Coronary artery (tissue), 2 donors: ENCODE measurements at regions not wholly inside any gene's neighbourhood (a gene's known extent, or its start where the extent isn't known, plus 50 kb on each side); places are given as distances from the start of the nearest gene placed in this dataset.
"Not testable (repeated sequence)": the region's sequence is repeated elsewhere in the genome, so short reads cannot be mapped to it uniquely, and the experiment has no call there.

Experiments used
- DNase-seq: peaks from one replicate; pipeline ENCODE4 v3.0.0-alpha.2; 2017; ENCODE audit warnings: low spot score
- H3K27ac ChIP-seq, 2 donors: fragments of 200-600 bp; sonication (generic); one replicate each; pipeline ENCODE4 v1.5.1; 2016 to 2019
- H3K4me3 ChIP-seq: fragments of 200-600 bp; sonication (generic); 2 replicates; pipeline ENCODE4 v1.5.1; 2016; ENCODE audit warnings: mild to moderate bottlenecking, moderate library complexity
- CTCF ChIP-seq: fragments of 200-600 bp; sonication (generic); IDR thresholded peaks from one replicate; pipeline ENCODE4 v1.5.1; 2019; ENCODE audit warnings: antibody characterized with exemption

GRCh38 chr13:106095406-106095805, 440.1 kb downstream of the EFNB2 start:
- no peak for TF ChIP-seq CTCF
- Histone ChIP-seq H3K4me3 (no peak overlapping the region), H3K27ac (no peak overlapping the region)
- no peak for DNase-seq

- Histone ChIP-seq H3K4me3 (no peak overlapping the region), H3K27ac (no peak overlapping the region)
- no peak for DNase-seq
- no peak for TF ChIP-seq CTCF
Observed at GRCh38 chr13:106090001-106090400, 445.5 kb downstream of the EFNB2 start.

GRCh38 chr13:106089261-106089980, 446.0 kb downstream of the EFNB2 start:
- no peak overlapping the region for H3K4me3 ChIP-seq
- no peak for TF ChIP-seq CTCF
- DNase-seq, result no peak
- no peak overlapping the region for H3K27ac ChIP-seq

GRCh38 chr13:106088085-106088484, 447.4 kb downstream of the EFNB2 start:
- no peak overlapping the region for H3K4me3 ChIP-seq
- H3K27ac ChIP-seq, result no peak overlapping the region
- DNase-seq, result no peak
- no peak for TF ChIP-seq CTCF

- no peak overlapping the region for H3K4me3 ChIP-seq
- TF ChIP-seq CTCF, result no peak
- H3K27ac ChIP-seq, result no peak overlapping the region
- no peak for DNase-seq
Observed at GRCh38 chr13:106087201-106087600, 448.3 kb downstream of the EFNB2 start.

- no peak for DNase-seq
- Histone ChIP-seq H3K27ac (no peak overlapping the region), H3K4me3 (no peak overlapping the region)
- TF ChIP-seq CTCF, result no peak
Observed at GRCh38 chr13:106083620-106084350, 451.7 kb downstream of the EFNB2 start.

- not testable (repeated sequence) for H3K4me3 ChIP-seq, DNase-seq, H3K27ac ChIP-seq
Observed at GRCh38 chr13:106081221-106081620, 454.2 kb downstream of the EFNB2 start.
